Loucy (cell line): ENCODE measurements at regions not wholly inside any gene's neighbourhood (a gene's known extent, or its start where the extent isn't known, plus 50 kb on each side); places are given as distances from the start of the nearest gene placed in this dataset.

Experiments used
- H2AFZ ChIP-seq: fragments of 200-600 bp; sonication (generic); 2 replicates; pipeline ENCODE4 v1.6.0; 2016; ENCODE audit warnings: antibody characterized with exemption, mild to moderate bottlenecking, low read length, moderate library complexity
- H3F3A ChIP-seq: fragments of 200-600 bp; 2 replicates; pipeline ENCODE4 v1.6.0; 2016; ENCODE audit warnings: antibody characterized with exemption, low read depth, mild to moderate bottlenecking
- H3K27me3 ChIP-seq: fragments of 200-600 bp; sonication (generic); 2 replicates; pipeline ENCODE4 v1.6.1; 2014; ENCODE audit warnings: low read length, mild to moderate bottlenecking; ENCODE audit not compliant: insufficient read depth, poor library complexity, severe bottlenecking
- H3K36me3 ChIP-seq: fragments of 200-600 bp; sonication (generic); 2 replicates; pipeline ENCODE4 v1.6.1; 2016; ENCODE audit warnings: low read length; ENCODE audit not compliant: insufficient read depth
- H3K4me1 ChIP-seq: fragments of 200-600 bp; sonication (generic); 2 replicates; pipeline ENCODE4 v1.5.1; 2014; ENCODE audit warnings: low read length, mild to moderate bottlenecking; ENCODE audit not compliant: insufficient read depth, poor library complexity, severe bottlenecking
- H3K4me2 ChIP-seq: fragments of 200-600 bp; sonication (generic); 2 replicates; pipeline ENCODE4 v1.6.0; 2014; ENCODE audit warnings: antibody characterized with exemption, low read length, low read depth, mild to moderate bottlenecking; ENCODE audit not compliant: poor library complexity, severe bottlenecking
- H3K4me3 ChIP-seq: fragments of 200-600 bp; sonication (generic); 2 replicates; pipeline ENCODE4 v1.5.1; 2014; ENCODE audit warnings: low read length, mild to moderate bottlenecking, mixed read lengths; ENCODE audit not compliant: poor library complexity, severe bottlenecking
- H3K79me2 ChIP-seq: fragments of 200-600 bp; sonication (generic); 2 replicates; pipeline ENCODE4 v1.6.1; 2014; ENCODE audit warnings: low read length; ENCODE audit not compliant: insufficient read depth
- H3K9ac ChIP-seq: fragments of 200-600 bp; sonication (generic); 2 replicates; pipeline ENCODE4 v1.6.0; 2014; ENCODE audit warnings: mild to moderate bottlenecking, low read depth, low read length, moderate library complexity; ENCODE audit not compliant: poor library complexity, severe bottlenecking
- H3K9me2 ChIP-seq: fragments of 200-600 bp; sonication (generic); replicated peaks from 2 replicates; pipeline ENCODE4 v1.6.1; 2016; ENCODE audit warnings: low read depth, low read length, mixed read lengths
- H3K9me3 ChIP-seq: fragments of 200-600 bp; sonication (generic); 2 replicates; pipeline ENCODE4 v1.6.1; 2014; ENCODE audit warnings: mild to moderate bottlenecking, antibody characterized with exemption, low read length, low read depth; ENCODE audit not compliant: insufficient read depth
- H4K20me1 ChIP-seq: fragments of 200-600 bp; sonication (generic); 2 replicates; pipeline ENCODE4 v1.6.0; 2014; ENCODE audit warnings: antibody characterized with exemption, low read length, mild to moderate bottlenecking; ENCODE audit not compliant: insufficient read depth, poor library complexity, severe bottlenecking
- EZH2phosphoT487 ChIP-seq: fragments of 200-600 bp; IDR thresholded peaks from 2 replicates; pipeline ENCODE4 v1.6.1; 2018; ENCODE audit warnings: antibody characterized with exemption, mild to moderate bottlenecking, moderate library complexity, borderline replicate concordance
- TF ChIP-seq, protein P1 (sequence below): fragments of 200-600 bp; sonication (generic); conservative IDR thresholded peaks from 2 replicates; pipeline ENCODE4 v1.5.1; 2014; ENCODE audit warnings: mild to moderate bottlenecking, antibody characterized with exemption, low read length

DNA sequence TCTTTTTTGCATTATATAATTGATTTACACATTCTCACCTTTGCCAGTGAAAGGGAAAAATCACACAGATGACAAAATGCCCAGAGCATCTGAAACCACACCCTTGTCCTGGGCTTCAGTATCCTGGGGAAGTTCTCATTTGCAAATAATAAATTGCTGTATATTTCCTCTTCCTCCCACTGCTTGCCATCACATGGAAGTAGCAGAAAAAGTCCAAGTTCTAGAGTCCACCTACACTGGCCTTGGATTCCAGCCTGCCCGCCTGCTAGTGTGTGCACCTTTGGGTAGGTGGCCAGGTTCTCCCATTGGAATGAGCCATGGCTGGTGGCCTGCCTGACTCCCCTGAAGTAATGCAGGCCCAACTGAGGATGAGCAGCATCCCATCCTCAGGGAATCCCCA, 149.4 kb downstream of the GADD45G start:
- no peaks in the 10 kb centered on the region for H3K9me2 ChIP-seq
- no peaks in the 10 kb centered on the region for H3K36me3 ChIP-seq
- no peak for TF ChIP-seq EZH2phosphoT487
- TF ChIP-seq, protein P1, sequence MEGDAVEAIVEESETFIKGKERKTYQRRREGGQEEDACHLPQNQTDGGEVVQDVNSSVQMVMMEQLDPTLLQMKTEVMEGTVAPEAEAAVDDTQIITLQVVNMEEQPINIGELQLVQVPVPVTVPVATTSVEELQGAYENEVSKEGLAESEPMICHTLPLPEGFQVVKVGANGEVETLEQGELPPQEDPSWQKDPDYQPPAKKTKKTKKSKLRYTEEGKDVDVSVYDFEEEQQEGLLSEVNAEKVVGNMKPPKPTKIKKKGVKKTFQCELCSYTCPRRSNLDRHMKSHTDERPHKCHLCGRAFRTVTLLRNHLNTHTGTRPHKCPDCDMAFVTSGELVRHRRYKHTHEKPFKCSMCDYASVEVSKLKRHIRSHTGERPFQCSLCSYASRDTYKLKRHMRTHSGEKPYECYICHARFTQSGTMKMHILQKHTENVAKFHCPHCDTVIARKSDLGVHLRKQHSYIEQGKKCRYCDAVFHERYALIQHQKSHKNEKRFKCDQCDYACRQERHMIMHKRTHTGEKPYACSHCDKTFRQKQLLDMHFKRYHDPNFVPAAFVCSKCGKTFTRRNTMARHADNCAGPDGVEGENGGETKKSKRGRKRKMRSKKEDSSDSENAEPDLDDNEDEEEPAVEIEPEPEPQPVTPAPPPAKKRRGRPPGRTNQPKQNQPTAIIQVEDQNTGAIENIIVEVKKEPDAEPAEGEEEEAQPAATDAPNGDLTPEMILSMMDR, result no peak
- no peaks in the 10 kb centered on the region for H3F3A ChIP-seq
- peaks cover 4% of the 10 kb centered on the region for H3K4me1 ChIP-seq
- no peaks in the 10 kb centered on the region for H3K9me3 ChIP-seq
- no peaks in the 10 kb centered on the region for H4K20me1 ChIP-seq
- no peak overlapping the region for H2AFZ ChIP-seq
- no peak overlapping the region for H3K9ac ChIP-seq
- no peaks in the 10 kb centered on the region for H3K79me2 ChIP-seq
- H3K27me3 ChIP-seq, result no peaks in the 10 kb centered on the region
- no peak overlapping the region for H3K4me3 ChIP-seq
- no peak overlapping the region for H3K4me2 ChIP-seq

DNA sequence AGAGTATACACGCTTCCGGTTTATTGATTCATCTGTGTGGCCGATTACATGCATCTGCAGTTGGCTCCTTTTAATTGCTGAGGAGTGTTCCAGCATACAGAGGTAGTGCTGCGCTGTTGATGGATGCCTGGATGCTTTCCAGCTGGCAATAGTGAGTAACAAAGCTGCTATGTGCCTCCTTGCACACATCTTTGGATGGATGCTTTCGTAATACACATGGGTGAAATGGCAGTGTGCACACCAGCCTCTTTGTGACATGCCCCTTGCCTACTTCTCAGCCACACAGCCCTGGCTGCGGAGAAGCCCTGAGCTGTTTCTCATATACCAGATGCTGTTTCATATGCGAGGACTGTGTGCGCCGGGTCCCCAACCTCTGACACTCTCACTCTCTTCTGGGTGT, 151.0 kb downstream of the GADD45G start:
- Histone ChIP-seq H3K4me2 (no peak overlapping the region), H3K9me2 (no peaks in the 10 kb centered on the region), H3K79me2 (no peaks in the 10 kb centered on the region)

DNA sequence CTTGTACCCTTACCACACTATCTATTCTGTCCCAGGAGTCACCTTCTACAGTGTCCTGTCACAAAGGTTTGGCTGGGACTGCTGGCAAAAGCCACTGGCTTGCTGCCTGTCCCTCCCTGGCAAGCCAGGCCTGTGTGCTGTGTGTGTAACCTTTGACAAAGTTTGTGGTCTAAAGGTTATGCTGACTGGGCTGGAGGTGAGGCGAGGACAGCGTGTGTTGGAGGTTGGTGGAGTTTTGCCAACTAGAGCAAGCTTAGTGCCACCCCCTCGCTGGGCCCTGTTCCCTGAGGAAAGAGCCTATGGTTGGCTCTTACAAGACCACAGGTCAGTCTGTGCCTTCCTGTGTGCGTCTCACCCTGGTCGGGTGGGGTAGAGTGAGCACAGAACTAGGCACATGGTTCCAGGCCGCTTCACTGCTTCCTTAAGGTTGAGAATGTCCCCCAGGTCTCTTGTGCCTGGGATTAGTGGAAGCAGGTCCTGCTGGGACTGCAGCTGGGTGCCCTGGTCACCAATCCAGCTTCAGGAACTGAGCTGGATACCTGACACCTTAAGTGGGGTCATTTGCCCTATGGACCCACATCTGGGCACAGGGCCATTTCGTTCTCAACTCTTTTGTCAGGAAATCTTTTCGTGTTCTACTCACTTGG, 152.2 kb downstream of the GADD45G start:
- TF ChIP-seq EZH2phosphoT487, result no peak
- TF ChIP-seq, protein P1, result no peak
- Histone ChIP-seq H3K27me3 (no peaks in the 10 kb centered on the region), H3K4me2 (no peak overlapping the region), H2AFZ (no peak overlapping the region), H3K79me2 (no peaks in the 10 kb centered on the region), H3K9ac (no peak overlapping the region), H3F3A (no peaks in the 10 kb centered on the region), H3K36me3 (no peaks in the 10 kb centered on the region), H3K9me3 (no peaks in the 10 kb centered on the region), H3K4me1 (no peaks in the 10 kb centered on the region), H3K9me2 (no peaks in the 10 kb centered on the region), H3K4me3 (no peak overlapping the region), H4K20me1 (no peaks in the 10 kb centered on the region)

More for the DNA sequence above, 151.0 kb downstream of the GADD45G start:
- Histone ChIP-seq H3K4me1 (no peaks in the 10 kb centered on the region), H3K9me3 (no peaks in the 10 kb centered on the region), H4K20me1 (no peaks in the 10 kb centered on the region), H3K27me3 (no peaks in the 10 kb centered on the region), H3F3A (no peaks in the 10 kb centered on the region), H2AFZ (no peak overlapping the region), H3K36me3 (no peaks in the 10 kb centered on the region), H3K4me3 (no peak overlapping the region), H3K9ac (no peak overlapping the region)
- TF ChIP-seq, protein P1, result no peak
- no peak for TF ChIP-seq EZH2phosphoT487
